H1 (cell line): ENCODE measurements at regions not wholly inside any gene's neighbourhood (a gene's known extent, or its start where the extent isn't known, plus 50 kb on each side); places are given as distances from the start of the nearest gene placed in this dataset.

Source experiments
- CTCF ChIA-PET: fragments of 300-600 bp; sonication (Branson Sonifier 250); formaldehyde crosslinking; loops from one replicate; lab custom pipeline; 2021; ENCODE audit not compliant: partially characterized antibody; lab: Charles Lee
- POLR2A ChIA-PET: fragments of 300-600 bp; sonication (Branson Sonifier 250); formaldehyde crosslinking; loops from one replicate; lab custom pipeline; 2021; ENCODE audit warnings: inconsistent platforms; ENCODE audit not compliant: partially characterized antibody; lab: Charles Lee
- DNase-seq, 2 experiments: peaks; one replicate each; pipeline versions ENCODE4 v3.0.0 to v3.0.0-alpha.2; 2010 to 2022; ENCODE audit warnings: low spot score in 2 of 2, low read depth in 1 of 2, mixed read lengths in 1 of 2
- FAIRE-seq: peaks from 2 replicates; lab custom pipeline; 2011; peaks lifted over from hg19 to GRCh38; lab: Jason Lieb, UNC
- H2AFZ ChIP-seq: 2 replicates; pipeline ENCODE4 v1.8.1; 2012; ENCODE audit warnings: low read length, inconsistent platforms
- H2AK5ac ChIP-seq: 2 replicates; pipeline ENCODE4 v1.6.1; 2013; ENCODE audit warnings: low read depth, low read length
- H2BK120ac ChIP-seq: replicated peaks from 2 replicates; pipeline ENCODE3; 2013; ENCODE audit warnings: low read depth, low read length, inconsistent platforms
- H2BK12ac ChIP-seq: 2 replicates; pipeline ENCODE4 v1.6.1; 2013; ENCODE audit warnings: low read depth, low read length
- H2BK15ac ChIP-seq: 2 replicates; pipeline ENCODE4 v1.6.1; 2013; ENCODE audit warnings: low read length
- H2BK20ac ChIP-seq: 2 replicates; pipeline ENCODE4 v1.6.1; 2013; ENCODE audit warnings: low read length
- H2BK5ac ChIP-seq: 2 replicates; pipeline ENCODE4 v1.6.1; 2013; ENCODE audit warnings: low read depth, low read length
- H3K14ac ChIP-seq: 2 replicates; pipeline ENCODE4 v1.6.1; 2013; ENCODE audit warnings: inconsistent platforms; ENCODE audit not compliant: insufficient read length
- H3K18ac ChIP-seq: 2 replicates; pipeline ENCODE4 v1.6.1; 2013; ENCODE audit warnings: low read length; ENCODE audit errors: extremely low read depth
- H3K23ac ChIP-seq: 2 replicates; pipeline ENCODE4 v1.6.1; 2013; ENCODE audit warnings: inconsistent platforms; ENCODE audit not compliant: insufficient read length
- H3K23me2 ChIP-seq: 2 replicates; pipeline ENCODE4 v1.6.1; 2013; ENCODE audit warnings: low read depth, low read length
- H3K27ac ChIP-seq: 2 replicates; pipeline ENCODE4 v1.6.1; 2011; ENCODE audit warnings: low read depth, low read length, inconsistent platforms
- H3K27me3 ChIP-seq, 4 experiments: replicated peaks in 1 of 4; 1 replicate in 1 of 4; 2 replicates in 3 of 4; pipeline versions ENCODE4 v1.6.1 to v1.8.1; 2011 to 2013; ENCODE audit warnings: low read length in 3 of 4, mild to moderate bottlenecking in 3 of 4, inconsistent platforms in 2 of 4, mixed read lengths in 2 of 4, moderate library complexity in 1 of 4; ENCODE audit not compliant: control insufficient read depth in 3 of 4, insufficient read depth in 3 of 4; ENCODE audit errors: extremely low read depth in 1 of 4
- H3K36me3 ChIP-seq, 4 experiments: 2 replicates each; pipeline versions ENCODE4 v1.6.1 to v1.8.1; 2011 to 2013; ENCODE audit warnings: mild to moderate bottlenecking in 4 of 4, low read length in 3 of 4, moderate library complexity in 2 of 4, control low read depth in 1 of 4, inconsistent platforms in 1 of 4; ENCODE audit not compliant: insufficient read depth in 4 of 4, control insufficient read depth in 2 of 4
- H3K4ac ChIP-seq: replicated peaks from 2 replicates; pipeline ENCODE3; 2013; ENCODE audit warnings: low read length, low read depth, mixed read lengths, inconsistent platforms; ENCODE audit not compliant: insufficient read length
- H3K4me1 ChIP-seq, 4 experiments: replicated peaks in 1 of 4; 1 replicate in 1 of 4; 2 replicates in 3 of 4; pipeline versions ENCODE4 v1.6.1 to v1.8.1; 2011 to 2013; ENCODE audit warnings: low read length in 3 of 4, inconsistent platforms in 2 of 4, mixed read lengths in 1 of 4; ENCODE audit not compliant: insufficient read depth in 4 of 4, control insufficient read depth in 3 of 4
- H3K4me2 ChIP-seq, 2 experiments: 2 replicates each; pipeline versions ENCODE4 v1.6.1 to v1.8.1; 2011 to 2013; ENCODE audit warnings: low read depth in 2 of 2, low read length in 2 of 2, control low read depth in 1 of 2, inconsistent platforms in 1 of 2, mild to moderate bottlenecking in 1 of 2; ENCODE audit not compliant: insufficient read depth in 1 of 2
- H3K4me3 ChIP-seq, 4 experiments: fragments of 200-600, 300-600 bp in 1 of 4; sonication (generic), shearing (Covaris generic), sonication (Bioruptor Twin) in 1 of 4; 2 replicates each; pipeline versions ENCODE4 v1.5.1 to v1.8.1; 2011 to 2016; ENCODE audit warnings: low read length in 4 of 4, low read depth in 3 of 4, control low read depth in 2 of 4, inconsistent platforms in 2 of 4, mild to moderate bottlenecking in 2 of 4, mixed read lengths in 1 of 4, moderate library complexity in 1 of 4; ENCODE audit not compliant: insufficient read depth in 2 of 4; ENCODE audit errors: extremely low read depth in 1 of 4
- H3K56ac ChIP-seq: replicated peaks from 2 replicates; pipeline ENCODE3; 2013; ENCODE audit warnings: low read depth, mild to moderate bottlenecking, mixed read lengths, low read length, inconsistent platforms; ENCODE audit not compliant: insufficient read length
- H3K79me1 ChIP-seq: 2 replicates; pipeline ENCODE4 v1.6.1; 2013; ENCODE audit warnings: low read depth, low read length, control low read depth
- H3K79me2 ChIP-seq, 2 experiments: 2 replicates each; pipeline versions ENCODE4 v1.6.1 to v1.8.1; 2012 to 2013; ENCODE audit warnings: low read length in 2 of 2, mild to moderate bottlenecking in 2 of 2, inconsistent platforms in 1 of 2; ENCODE audit not compliant: insufficient read depth in 2 of 2, control insufficient read depth in 1 of 2
- H3K9ac ChIP-seq, 4 experiments: replicated peaks in 1 of 4; 1 replicate in 1 of 4; 2 replicates in 3 of 4; pipeline versions ENCODE4 v1.6.1 to v1.8.1; 2011 to 2013; ENCODE audit warnings: low read depth in 3 of 4, low read length in 3 of 4, control low read depth in 2 of 4, mild to moderate bottlenecking in 2 of 4, moderate library complexity in 2 of 4, inconsistent platforms in 1 of 4; ENCODE audit errors: extremely low read depth in 1 of 4
- H3K9me3 ChIP-seq, 2 experiments: 2 replicates each; pipeline versions ENCODE4 v1.6.1 to v1.8.1; 2012 to 2013; ENCODE audit warnings: mild to moderate bottlenecking in 2 of 2, moderate library complexity in 2 of 2, control low read depth in 1 of 2, inconsistent platforms in 1 of 2, low read depth in 1 of 2, low read length in 1 of 2, mixed read lengths in 1 of 2; ENCODE audit not compliant: insufficient read depth in 2 of 2
- H4K20me1 ChIP-seq, 2 experiments: replicated peaks in 1 of 2; 2 replicates each; pipeline versions ENCODE3 to v1.8.1; 2011 to 2013; ENCODE audit warnings: inconsistent platforms in 2 of 2, low read length in 2 of 2, mild to moderate bottlenecking in 1 of 2; ENCODE audit not compliant: insufficient read depth in 2 of 2, control insufficient read depth in 1 of 2
- H4K5ac ChIP-seq: 2 replicates; pipeline ENCODE4 v1.6.1; 2013; ENCODE audit warnings: low read length, low read depth, mixed read lengths, inconsistent platforms; ENCODE audit not compliant: insufficient read length
- H4K8ac ChIP-seq: 2 replicates; pipeline ENCODE4 v1.8.0; 2013; ENCODE audit warnings: mild to moderate bottlenecking, moderate library complexity, low read length, inconsistent platforms; ENCODE audit not compliant: insufficient read depth; ENCODE audit errors: extremely low read depth
- H4K91ac ChIP-seq: replicated peaks from 2 replicates; pipeline ENCODE3; 2013; ENCODE audit warnings: low read length, mixed read lengths, inconsistent platforms; ENCODE audit not compliant: insufficient read length
- ATF3 ChIP-seq: IDR thresholded peaks from 2 replicates; pipeline ENCODE4 v1.6.1; 2011; ENCODE audit warnings: low read depth, mild to moderate bottlenecking, low read length; ENCODE audit not compliant: insufficient read depth
- FOSL1 ChIP-seq: IDR thresholded peaks from 2 replicates; pipeline ENCODE4 v1.6.1; 2011; ENCODE audit warnings: mild to moderate bottlenecking, low read depth, low read length, moderate library complexity; ENCODE audit not compliant: insufficient read depth
- HDAC2 ChIP-seq, 2 experiments: fragments of 300-600 bp in 1 of 2; sonication (generic) in 1 of 2; IDR thresholded peaks; 2 replicates each; pipeline ENCODE4 v1.6.1; 2011 to 2012; ENCODE audit warnings: low read depth in 2 of 2, low read length in 2 of 2, mild to moderate bottlenecking in 2 of 2, moderate library complexity in 2 of 2, borderline replicate concordance in 1 of 2, inconsistent platforms in 1 of 2
- HDAC6 ChIP-seq: IDR thresholded peaks from one replicate; pipeline ENCODE4 v1.7.1; 2012; ENCODE audit warnings: low read depth, mild to moderate bottlenecking, inconsistent platforms, low read length, moderate library complexity
- KDM4A ChIP-seq: IDR thresholded peaks from one replicate; pipeline ENCODE4 v1.7.1; 2012; ENCODE audit warnings: low read depth, mild to moderate bottlenecking, moderate library complexity, low read length, inconsistent platforms; ENCODE audit not compliant: severe bottlenecking
- MAX ChIP-seq: IDR thresholded peaks from 2 replicates; pipeline ENCODE4 v1.6.1; 2012; ENCODE audit warnings: inconsistent platforms
- NANOG ChIP-seq: IDR thresholded peaks from 2 replicates; pipeline ENCODE4 v1.6.1; 2011; ENCODE audit warnings: low read length, low read depth, mild to moderate bottlenecking, inconsistent platforms; ENCODE audit not compliant: insufficient read depth, poor library complexity, severe bottlenecking
- NRF1 ChIP-seq: IDR thresholded peaks from 2 replicates; pipeline ENCODE4 v1.6.1; 2011; ENCODE audit warnings: mild to moderate bottlenecking, low read depth, low read length, improper control_type of control experiment
- RAD21 ChIP-seq, 2 experiments: IDR thresholded peaks in 1 of 2; conservative IDR thresholded peaks in 1 of 2; 2 replicates each; pipeline ENCODE4 v1.6.1; 2011; ENCODE audit warnings: low read depth in 2 of 2, low read length in 2 of 2, improper control_type of control experiment in 1 of 2, inconsistent platforms in 1 of 2, mild to moderate bottlenecking in 1 of 2, moderate library complexity in 1 of 2
- SIRT6 ChIP-seq: IDR thresholded peaks from one replicate; pipeline ENCODE4 v1.7.1; 2012; ENCODE audit warnings: low read length, inconsistent platforms
- SRF ChIP-seq: IDR thresholded peaks from 2 replicates; pipeline ENCODE4 v1.6.1; 2011; ENCODE audit warnings: mild to moderate bottlenecking, low read depth, low read length, moderate library complexity
- SUZ12 ChIP-seq: fragments of 200-600 bp; sonication (generic); IDR thresholded peaks from 2 replicates; pipeline ENCODE4 v1.6.1; 2012; ENCODE audit warnings: mild to moderate bottlenecking, inconsistent platforms, low read length, moderate library complexity, mixed read lengths
- ZNF274 ChIP-seq: IDR thresholded peaks from 2 replicates; pipeline ENCODE4 v1.7.0; 2012; ENCODE audit warnings: low read length, borderline replicate concordance; ENCODE audit errors: extremely low read depth
- WGBS, 2 experiments: shearing (Covaris generic) in 1 of 2; methylation state at CpG; one replicate each; pipeline versions ENCODE4 v1.1.6 to v1.1.7; 2013 to 2015; ENCODE audit warnings: low lambda C conversion rate in 2 of 2, mixed read lengths in 2 of 2, inconsistent platforms in 1 of 2, low coverage in 1 of 2, missing lambda C conversion rate in 1 of 2; ENCODE audit not compliant: insufficient replicate concordance in 2 of 2, insufficient coverage in 1 of 2, insufficient read length in 1 of 2; ENCODE audit errors: extremely low coverage in 1 of 2, missing lambda C conversion rate in 1 of 2; 5-methylcytosine and 5-hydroxymethylcytosine counted together

- no peak overlapping the region for H2BK15ac ChIP-seq
- no peaks in the 10 kb centered on the region for H3K36me3 ChIP-seq
- DNase-seq (no peak), FAIRE-seq (no peak)
- H3K4me1 ChIP-seq, result peaks cover 0 to 2% (median under 1%) of the 10 kb centered on the region in 4 experiments; a peak in 3 of 7 replicates
- H3K4me2 ChIP-seq, result no peak overlapping the region
- H2BK12ac ChIP-seq, result no peak overlapping the region
- no peak overlapping the region for H2BK20ac ChIP-seq
- H3K18ac ChIP-seq, result no peak overlapping the region
- H4K5ac ChIP-seq, result no peak overlapping the region
- no peaks in the 10 kb centered on the region for H3K27me3 ChIP-seq
- no peak overlapping the region for H3K9ac ChIP-seq
- H3K9me3 ChIP-seq, result no peaks in the 10 kb centered on the region
- H3K4me3 ChIP-seq, result no peak overlapping the region
- no peaks in the 10 kb centered on the region for H3K79me1 ChIP-seq
- no peak overlapping the region for H2BK120ac ChIP-seq
- no peak overlapping the region for H4K8ac ChIP-seq
- H4K20me1 ChIP-seq, result no peaks in the 10 kb centered on the region
- H3K79me2 ChIP-seq, result no peaks in the 10 kb centered on the region
- H4K91ac ChIP-seq, result no peak overlapping the region
- ChIA-PET CTCF (no interaction called here), POLR2A (no interaction called here)
- no peak overlapping the region for H3K23ac ChIP-seq
- H3K23me2 ChIP-seq, result no peaks in the 10 kb centered on the region
- H2AFZ ChIP-seq, result no peak overlapping the region
- WGBS, 2 experiments, result 90% methylated on average over 5 of the region's 5 CpGs; no CpG with 5 or more reads in 1 of the 2 experiments
- no peak overlapping the region for H3K4ac ChIP-seq
- H3K27ac ChIP-seq, result no peak overlapping the region
- H2AK5ac ChIP-seq, result no peak overlapping the region
- H2BK5ac ChIP-seq, result no peak overlapping the region
- H3K56ac ChIP-seq, result no peak overlapping the region
- H3K14ac ChIP-seq, result no peak overlapping the region
- TF ChIP-seq SRF (no peak), HDAC6 (no peak), HDAC2 (IDR thresholded peaks at IDR 0.05; ENCODE audit: borderline replicate concordance in 1 of 2, low read depth in 2 of 2, low read length in 2 of 2) (no peak), KDM4A (no peak), RAD21 (IDR thresholded peaks at IDR 0.05 in 1 of 2, conservative IDR thresholded peaks at IDR 0.05 in 1 of 2; ENCODE audit: low read depth in 2 of 2, low read length in 2 of 2) (no peak), NANOG (no peak), SIRT6 (no peak), NRF1 (no peak), FOSL1 (no peak), ZNF274 (no peak), SUZ12 (no peak), ATF3 (no peak), MAX (no peak)
These were observed 595.8 kb upstream of the MKI67 start for GRCh38 chr10:128721963-128722445.
